WI38 (cell line): ENCODE measurements at regions not wholly inside any gene's neighbourhood (a gene's known extent, or its start where the extent isn't known, plus 50 kb on each side); places are given as distances from the start of the nearest gene placed in this dataset.

ENCODE experiments used
- H3K4me3 ChIP-seq: 2 replicates; pipeline ENCODE4 v1.5.1; 2011; ENCODE audit warnings: low read depth, mild to moderate bottlenecking, control low read depth, low read length
- TF ChIP-seq, protein P1 (sequence below): IDR thresholded peaks from 2 replicates; pipeline ENCODE4 v1.5.1; 2012; ENCODE audit warnings: low read depth, mild to moderate bottlenecking, control low read depth, low read length

DNA sequence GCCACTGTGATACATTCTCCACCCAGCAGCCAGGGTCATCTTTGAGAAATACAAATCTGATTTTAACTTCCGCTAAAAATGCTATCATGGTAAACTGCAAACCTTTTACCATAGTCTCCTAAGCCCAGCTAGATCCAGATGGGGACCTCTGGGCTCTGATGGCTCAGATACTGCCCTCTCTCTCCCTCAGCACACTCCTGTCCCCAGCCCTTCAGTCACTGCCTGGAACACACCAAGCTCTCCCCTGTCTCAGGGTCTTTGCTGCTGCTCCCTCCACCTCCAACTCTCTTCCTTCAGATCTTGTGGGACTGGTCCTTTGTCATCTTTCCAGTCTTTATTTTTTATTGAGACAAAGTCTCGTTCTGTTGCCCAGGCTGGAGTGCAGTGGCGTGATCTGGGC is 65.1 kb downstream of the SPRY4 start:
- H3K4me3 ChIP-seq: no peak overlapping the region
- TF ChIP-seq, protein P1, sequence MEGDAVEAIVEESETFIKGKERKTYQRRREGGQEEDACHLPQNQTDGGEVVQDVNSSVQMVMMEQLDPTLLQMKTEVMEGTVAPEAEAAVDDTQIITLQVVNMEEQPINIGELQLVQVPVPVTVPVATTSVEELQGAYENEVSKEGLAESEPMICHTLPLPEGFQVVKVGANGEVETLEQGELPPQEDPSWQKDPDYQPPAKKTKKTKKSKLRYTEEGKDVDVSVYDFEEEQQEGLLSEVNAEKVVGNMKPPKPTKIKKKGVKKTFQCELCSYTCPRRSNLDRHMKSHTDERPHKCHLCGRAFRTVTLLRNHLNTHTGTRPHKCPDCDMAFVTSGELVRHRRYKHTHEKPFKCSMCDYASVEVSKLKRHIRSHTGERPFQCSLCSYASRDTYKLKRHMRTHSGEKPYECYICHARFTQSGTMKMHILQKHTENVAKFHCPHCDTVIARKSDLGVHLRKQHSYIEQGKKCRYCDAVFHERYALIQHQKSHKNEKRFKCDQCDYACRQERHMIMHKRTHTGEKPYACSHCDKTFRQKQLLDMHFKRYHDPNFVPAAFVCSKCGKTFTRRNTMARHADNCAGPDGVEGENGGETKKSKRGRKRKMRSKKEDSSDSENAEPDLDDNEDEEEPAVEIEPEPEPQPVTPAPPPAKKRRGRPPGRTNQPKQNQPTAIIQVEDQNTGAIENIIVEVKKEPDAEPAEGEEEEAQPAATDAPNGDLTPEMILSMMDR: no peak

GRCh38 chr5:142255831-142256230 is 69.0 kb downstream of the SPRY4 start:
- TF ChIP-seq, protein P1: no peak
- no peak overlapping the region for H3K4me3 ChIP-seq

- TF ChIP-seq, protein P1: no peak
- no peak overlapping the region for H3K4me3 ChIP-seq
Measured at GRCh38 chr5:142254431-142254830, 70.4 kb downstream of the SPRY4 start.

DNA sequence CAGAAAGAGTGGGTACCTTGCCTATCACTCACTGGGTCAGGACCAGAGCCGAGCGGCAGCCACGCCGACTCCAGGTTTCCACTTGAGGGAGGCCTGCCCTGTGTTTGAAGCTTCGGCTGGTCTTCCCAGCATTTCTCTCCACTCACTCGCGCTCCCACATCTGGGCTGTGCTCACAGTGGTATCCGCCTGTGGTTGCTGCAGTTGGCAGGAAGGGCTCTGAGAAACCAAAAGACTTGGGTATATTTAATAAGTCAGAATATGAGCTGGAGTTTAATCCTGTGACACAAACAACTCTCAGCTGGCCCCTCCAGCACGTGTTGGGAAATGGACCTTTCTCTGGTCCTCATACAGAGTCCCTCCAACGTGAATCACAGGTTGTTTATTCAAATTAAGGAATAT is 70.9 kb downstream of the SPRY4 start:
- TF ChIP-seq, protein P1: no peak
- no peak overlapping the region for H3K4me3 ChIP-seq

- H3K4me3 ChIP-seq: no peak overlapping the region
- TF ChIP-seq, protein P1: no peak
Measured at GRCh38 chr5:142250119-142250518, 74.7 kb downstream of the SPRY4 start.

DNA sequence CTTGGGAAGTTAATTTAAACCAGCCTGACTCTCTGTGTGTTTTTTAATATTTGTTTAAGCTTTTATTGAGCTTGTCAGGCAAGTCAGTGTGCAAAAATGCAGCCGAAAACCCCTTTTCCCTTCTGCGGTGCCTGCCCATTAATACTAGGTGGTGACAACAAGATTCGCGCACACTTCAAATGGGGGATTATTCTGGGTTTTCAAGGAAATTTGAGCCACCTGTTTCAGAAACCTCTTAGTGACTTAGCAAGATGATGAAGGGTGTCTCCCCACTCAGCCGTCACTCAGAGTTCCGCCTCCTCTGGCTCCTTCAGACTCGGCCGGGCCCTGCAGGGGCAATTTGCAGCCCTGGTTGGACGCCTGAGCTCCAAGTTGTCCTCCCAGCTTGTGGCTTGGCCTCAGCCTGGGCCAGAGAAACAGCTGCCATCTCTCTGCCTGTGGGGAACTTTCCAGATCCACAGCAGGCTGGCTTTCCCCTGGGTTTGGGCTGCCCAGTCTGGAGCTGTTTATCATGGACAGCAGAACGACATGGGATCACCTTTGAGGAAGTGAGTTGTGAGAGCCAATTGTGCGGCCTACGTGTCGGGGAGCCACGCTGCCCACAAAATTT is 75.9 kb downstream of the SPRY4 start:
- H3K4me3 ChIP-seq: no peak overlapping the region
- TF ChIP-seq, protein P1: no peak

DNA sequence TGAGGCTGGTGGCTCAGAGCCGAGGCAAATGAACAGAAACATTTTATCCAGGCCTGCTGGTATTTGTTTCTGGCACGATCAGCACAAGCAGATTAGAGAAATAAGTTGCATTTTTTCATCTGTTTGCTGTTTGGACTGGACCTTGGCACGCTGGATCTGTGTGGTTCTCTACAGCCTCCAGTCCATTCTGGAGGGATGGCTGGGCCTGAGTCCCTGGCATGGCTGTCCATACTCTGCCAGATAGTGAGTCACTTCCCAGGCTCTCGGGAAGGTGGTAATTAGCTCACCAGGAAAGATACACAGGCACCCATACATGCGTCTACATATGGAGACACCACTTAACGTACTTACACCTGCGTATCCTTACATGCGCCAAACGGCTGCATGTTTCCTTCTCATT is 78.6 kb downstream of the SPRY4 start:
- no peak overlapping the region for H3K4me3 ChIP-seq
- TF ChIP-seq, protein P1: no peak
